ENCODE measurements at regions not wholly inside any gene's neighbourhood (a gene's known extent, or its start where the extent isn't known, plus 50 kb on each side); places are given as distances from the start of the nearest gene placed in this dataset.

GRCh38 chr5:50927953-50928352 lies 261.5 kb downstream of the PARP8 start (continued):
- TF ChIP-seq KDM5A (IDR thresholded peaks at IDR 0.05; ENCODE audit: low read length) (no peak), SUZ12 (IDR thresholded peaks at IDR 0.05; ENCODE audit: low read length) (no peak)

Measured in H1 (cell line).